ENCODE measurements at regions not wholly inside any gene's neighbourhood (a gene's known extent, or its start where the extent isn't known, plus 50 kb on each side); places are given as distances from the start of the nearest gene placed in this dataset.

- no peak for DNase-seq
- H3K4me3 ChIP-seq = no peak overlapping the region
- intact Hi-C loops (cut with DNase I; ENCODE audit: low total_unique reads) = no loop called here
- TF ChIP-seq POLR2A (IDR thresholded peaks at IDR 0.05) = no peak
- no peak for TF ChIP-seq CTCF (IDR thresholded peaks at IDR 0.05)
- no peaks in the 10 kb centered on the region for H3K27me3 ChIP-seq
- H3K36me3 ChIP-seq = no peaks in the 10 kb centered on the region
- H3K9me3 ChIP-seq = no peaks in the 10 kb centered on the region
- H3K27ac ChIP-seq = no peak overlapping the region
- no peaks in the 10 kb centered on the region for H3K4me1 ChIP-seq
Measured at GRCh38 chr17:77645072-77646045, 313.1 kb upstream of the TNRC6C start.

- TF ChIP-seq CTCF (IDR thresholded peaks at IDR 0.05) (no peak), POLR2A (IDR thresholded peaks at IDR 0.05) (no peak)
- no peak overlapping the region for H3K4me3 ChIP-seq
- no peak for DNase-seq
Measured at GRCh38 chr17:77646046-77646430, 312.5 kb upstream of the TNRC6C start.

GRCh38 chr17:77647531-77647930 lies 311.0 kb upstream of the TNRC6C start:
- no peaks in the 10 kb centered on the region for H3K4me1 ChIP-seq
- intact Hi-C loops (cut with DNase I; ENCODE audit: low total_unique reads) = no loop called here
- no peak overlapping the region for H3K27ac ChIP-seq
- no peak overlapping the region for H3K4me3 ChIP-seq
- no peak for DNase-seq
- no peaks in the 10 kb centered on the region for H3K36me3 ChIP-seq
- H3K27me3 ChIP-seq = no peaks in the 10 kb centered on the region
- H3K9me3 ChIP-seq = peaks cover 0 to 3% of the 10 kb centered on the region in 2 donors
- TF ChIP-seq POLR2A (IDR thresholded peaks at IDR 0.05) (no peak), CTCF (IDR thresholded peaks at IDR 0.05) (no peak)

More at GRCh38 chr17:77646046-77646430, 312.5 kb upstream of the TNRC6C start:
- intact Hi-C loops (cut with DNase I; ENCODE audit: low total_unique reads) = no loop called here
- Histone ChIP-seq H3K27ac (no peak overlapping the region), H3K9me3 (peaks cover 0 to 3% of the 10 kb centered on the region in 2 donors), H3K4me1 (no peaks in the 10 kb centered on the region), H3K36me3 (no peaks in the 10 kb centered on the region), H3K27me3 (no peaks in the 10 kb centered on the region)

- no peaks in the 10 kb centered on the region for H3K27me3 ChIP-seq
- no peak for DNase-seq
- TF ChIP-seq POLR2A (IDR thresholded peaks at IDR 0.05) (no peak), CTCF (IDR thresholded peaks at IDR 0.05) (no peak)
Measured at GRCh38 chr17:77649717-77650211, 308.7 kb upstream of the TNRC6C start.

GRCh38 chr17:77651988-77652387 lies 306.5 kb upstream of the TNRC6C start:
- Histone ChIP-seq H3K36me3 (no peaks in the 10 kb centered on the region), H3K4me1 (no peaks in the 10 kb centered on the region), H3K27ac (no peak overlapping the region), H3K9me3 (peaks cover 0 to 3% of the 10 kb centered on the region in 2 donors), H3K4me3 (no peak overlapping the region), H3K27me3 (no peaks in the 10 kb centered on the region)
- no peak for TF ChIP-seq CTCF (IDR thresholded peaks at IDR 0.05)
- TF ChIP-seq POLR2A (IDR thresholded peaks at IDR 0.05) = no peak
- intact Hi-C loops (cut with DNase I; ENCODE audit: low total_unique reads) = no loop called here
- DNase-seq = no peak

More at GRCh38 chr17:77649717-77650211, 308.7 kb upstream of the TNRC6C start:
- intact Hi-C loops (cut with DNase I; ENCODE audit: low total_unique reads) = no loop called here
- H3K4me3 ChIP-seq = no peak overlapping the region
- H3K4me1 ChIP-seq = no peaks in the 10 kb centered on the region
- H3K9me3 ChIP-seq = peaks cover 0 to 3% of the 10 kb centered on the region in 2 donors
- H3K27ac ChIP-seq = no peak overlapping the region
- H3K36me3 ChIP-seq = no peaks in the 10 kb centered on the region
